ENCODE measurements at regions not wholly inside any gene's neighbourhood (a gene's known extent, or its start where the extent isn't known, plus 50 kb on each side); places are given as distances from the start of the nearest gene placed in this dataset.

GRCh38 chr12:75815756-75816155 is 215.8 kb downstream of the PHLDA1 start (continued):
- TF ChIP-seq CREB1 (CRISPR knock-in tag; IDR thresholded peaks at IDR 0.05; ENCODE audit: low read depth) (no peak), EZH2 (IDR thresholded peaks at IDR 0.05; ENCODE audit: low read depth, unreplicated experiment) (no peak), ZNF331 (CRISPR knock-in tag; IDR thresholded peaks at IDR 0.05; ENCODE audit: low read depth) (no peak), ETS1 (IDR thresholded peaks at IDR 0.05) (no peak), POLR2AphosphoS5 (IDR thresholded peaks at IDR 0.05; ENCODE audit: low read depth) (no peak), JUNB (IDR thresholded peaks at IDR 0.05; ENCODE audit: unreplicated experiment) (no peak), REST (IDR thresholded peaks at IDR 0.05; ENCODE audit: unreplicated experiment) (no peak), NANOG (IDR thresholded peaks at IDR 0.05; ENCODE audit: borderline replicate concordance) (no peak), CTCF (conservative IDR thresholded peaks at IDR 0.05; ENCODE audit: low read depth in 2 of 2) (no peak), ZNF114 (CRISPR knock-in tag; IDR thresholded peaks at IDR 0.05) (no peak)

GRCh38 chr12:75814851-75815754 is 216.5 kb downstream of the PHLDA1 start:
- TF ChIP-seq JUNB (IDR thresholded peaks at IDR 0.05; ENCODE audit: unreplicated experiment), result no peak
- H3K4me3 ChIP-seq, result no peak overlapping the region
- no peaks in the 10 kb centered on the region for H3F3A ChIP-seq (replicated peaks; ENCODE audit: low read depth)
- no peak for DNase-seq (ENCODE audit: low spot score)
- Mint-ChIP-seq H3K36me3 (ENCODE audit: low read depth) (no peaks in the 10 kb centered on the region), H3K4me1 (peaks cover 46% of the 10 kb centered on the region), H3K4me3 (no peak overlapping the region), H3K27ac (no peak overlapping the region), H3K27me3 (ENCODE audit: insufficient read depth, low read depth, poor library complexity) (peaks cover 6% of the 10 kb centered on the region), H3K9me3 (no peaks in the 10 kb centered on the region)
- no peak overlapping the region; the same call in 1 of the 2 replicates for H2AFZ ChIP-seq
- no peaks in the 10 kb centered on the region for H3K27me3 ChIP-seq (ENCODE audit: insufficient read depth)
- peaks cover 27% of the 10 kb centered on the region for H3K4me1 ChIP-seq (ENCODE audit: insufficient read depth)
- H3K27ac ChIP-seq (ENCODE audit: low read depth), result no peak overlapping the region
- no peak for ATAC-seq
- no peaks in the 10 kb centered on the region for H3K79me2 ChIP-seq (replicated peaks; ENCODE audit: insufficient read depth)
- no peaks in the 10 kb centered on the region for H3K9me2 ChIP-seq (ENCODE audit: insufficient read depth)
- H3K36me3 ChIP-seq (ENCODE audit: insufficient read depth), result no peaks in the 10 kb centered on the region
- no peaks in the 10 kb centered on the region for H4K20me1 ChIP-seq (replicated peaks; ENCODE audit: insufficient read depth)
- no peak overlapping the region for H3K4me2 ChIP-seq

Data from GM23338 (cell line).